GM18517 (cell line): ENCODE measurements at regions not wholly inside any gene's neighbourhood (a gene's known extent, or its start where the extent isn't known, plus 50 kb on each side); places are given as distances from the start of the nearest gene placed in this dataset.
"Not testable (repeated sequence)": the region's sequence is repeated elsewhere in the genome, so short reads cannot be mapped to it uniquely, and the experiment has no call there.

Experiments
- ATAC-seq: cut with Tn5 transposase; IDR thresholded peaks from one replicate; pipeline ENCODE4 v1.9.1; 2021; ENCODE audit warnings: mild to moderate bottlenecking, moderate library complexity; ENCODE audit not compliant: unreplicated experiment

- ATAC-seq, result no peak
Measured at GRCh38 chr17:20896153-20896649, 146.6 kb downstream of the USP22 start.

- ATAC-seq, result not testable (repeated sequence)
Measured at GRCh38 chr17:20898726-20899125, 144.1 kb downstream of the USP22 start.

GRCh38 chr17:20902496-20902895 is 140.3 kb downstream of the USP22 start:
- ATAC-seq, result not testable (repeated sequence)

GRCh38 chr17:20903549-20903948 is 139.3 kb downstream of the USP22 start:
- ATAC-seq, result not testable (repeated sequence)

- peak; percentile 64 for ATAC-seq
Measured at GRCh38 chr17:20908313-20909267, 134.2 kb downstream of the USP22 start.

- no peak for ATAC-seq
Measured at GRCh38 chr17:20914658-20915057, 128.2 kb downstream of the USP22 start.

GRCh38 chr17:20916383-20916782 is 126.4 kb downstream of the USP22 start:
- ATAC-seq, result no peak

- not testable (repeated sequence) for ATAC-seq
Measured at GRCh38 chr17:20917610-20918306, 125.1 kb downstream of the USP22 start.

- no peak for ATAC-seq
Measured at GRCh38 chr17:20920095-20920814, 122.6 kb downstream of the USP22 start.

- ATAC-seq, result no peak
Measured at GRCh38 chr17:20920815-20921199, 122.0 kb downstream of the USP22 start.

GRCh38 chr17:20922128-20922670 is 120.6 kb downstream of the USP22 start:
- ATAC-seq, result no peak

- no peak for ATAC-seq
Measured at GRCh38 chr17:20924306-20924705, 118.5 kb downstream of the USP22 start.

GRCh38 chr17:20925091-20925490 is 117.7 kb downstream of the USP22 start:
- ATAC-seq, result no peak

- no peak for ATAC-seq
Measured at GRCh38 chr17:20925954-20926353, 116.9 kb downstream of the USP22 start.

- no peak for ATAC-seq
Measured at GRCh38 chr17:20926532-20926931, 116.3 kb downstream of the USP22 start.

GRCh38 chr17:20927308-20927977 is 115.4 kb downstream of the USP22 start:
- ATAC-seq, result no peak

- ATAC-seq, result no peak
Measured at GRCh38 chr17:20929334-20929733, 113.5 kb downstream of the USP22 start.

GRCh38 chr17:20930081-20930760 is 112.6 kb downstream of the USP22 start:
- no peak for ATAC-seq

- ATAC-seq, result not testable (repeated sequence)
Measured at GRCh38 chr17:20933040-20933439, 109.8 kb downstream of the USP22 start.

GRCh38 chr17:20934288-20934687 is 108.5 kb downstream of the USP22 start:
- no peak for ATAC-seq
